NT2/D1 (cell line): ENCODE measurements at regions not wholly inside any gene's neighbourhood (a gene's known extent, or its start where the extent isn't known, plus 50 kb on each side); places are given as distances from the start of the nearest gene placed in this dataset.

Source experiments
- DNase-seq: peaks from one replicate; pipeline ENCODE4 v3.0.0-alpha.2; 2011; ENCODE audit warnings: low read depth, low spot score
- H3K27me3 ChIP-seq: 2 replicates; pipeline ENCODE4 v1.6.0; 2011; ENCODE audit warnings: mild to moderate bottlenecking; ENCODE audit not compliant: insufficient read length, insufficient read depth
- H3K36me3 ChIP-seq: 2 replicates; pipeline ENCODE4 v1.6.1; 2011; ENCODE audit warnings: mild to moderate bottlenecking, low read length, mixed read lengths; ENCODE audit not compliant: insufficient read depth, insufficient read length
- H3K4me1 ChIP-seq: 2 replicates; pipeline ENCODE4 v1.5.1; 2011; ENCODE audit not compliant: insufficient read depth, insufficient read length
- H3K4me3 ChIP-seq: 2 replicates; pipeline ENCODE4 v1.5.1; 2011; ENCODE audit warnings: low read depth; ENCODE audit not compliant: insufficient read length
- H3K9ac ChIP-seq: 2 replicates; pipeline ENCODE4 v1.6.0; 2011; ENCODE audit warnings: low read depth; ENCODE audit not compliant: insufficient read length
- H3K9me3 ChIP-seq: 2 replicates; pipeline ENCODE4 v1.5.1; 2011; ENCODE audit warnings: mild to moderate bottlenecking, low read length; ENCODE audit not compliant: insufficient read depth
- SUZ12 ChIP-seq: IDR thresholded peaks from 2 replicates; pipeline ENCODE4 v1.6.1; 2011; ENCODE audit not compliant: insufficient read length, insufficient read depth; ENCODE audit errors: extremely low read depth
- YY1 ChIP-seq: IDR thresholded peaks from 2 replicates; pipeline ENCODE4 v1.6.1; 2011; ENCODE audit not compliant: insufficient read length, insufficient read depth
- ZNF274 ChIP-seq: IDR thresholded peaks from 2 replicates; pipeline ENCODE4 v1.6.1; 2011; ENCODE audit warnings: mild to moderate bottlenecking, low read depth, low read length

DNA sequence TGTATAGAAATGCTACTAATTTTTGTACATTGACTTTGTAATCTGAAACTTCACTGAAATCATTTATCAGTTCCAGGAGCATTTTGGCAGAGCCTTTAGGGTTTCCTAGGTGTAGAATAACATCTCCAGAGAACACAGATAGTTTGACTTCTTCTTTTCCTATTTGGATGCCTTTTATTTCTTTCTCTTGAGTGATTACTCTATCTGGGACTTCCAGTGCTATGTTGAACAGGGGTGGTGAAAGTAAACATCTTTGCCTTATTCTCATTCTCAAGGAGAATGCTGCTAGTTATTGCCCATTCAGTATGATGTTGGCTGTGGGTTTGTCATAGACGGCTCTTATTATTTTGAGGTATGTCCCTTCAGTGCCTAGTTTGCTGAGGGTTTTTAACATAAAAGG lies 697.9 kb upstream of the ROBO1 start:
- no peak overlapping the region for H3K9ac ChIP-seq
- H3K27me3 ChIP-seq = no peaks in the 10 kb centered on the region
- H3K36me3 ChIP-seq = no peaks in the 10 kb centered on the region
- no peak for DNase-seq
- H3K4me1 ChIP-seq = no peaks in the 10 kb centered on the region
- H3K4me3 ChIP-seq = no peak overlapping the region
- TF ChIP-seq SUZ12 = no peak
- TF ChIP-seq ZNF274 = no peak
- TF ChIP-seq YY1 = no peak
- H3K9me3 ChIP-seq = no peaks in the 10 kb centered on the region; the same call in 1 of the 2 replicates

DNA sequence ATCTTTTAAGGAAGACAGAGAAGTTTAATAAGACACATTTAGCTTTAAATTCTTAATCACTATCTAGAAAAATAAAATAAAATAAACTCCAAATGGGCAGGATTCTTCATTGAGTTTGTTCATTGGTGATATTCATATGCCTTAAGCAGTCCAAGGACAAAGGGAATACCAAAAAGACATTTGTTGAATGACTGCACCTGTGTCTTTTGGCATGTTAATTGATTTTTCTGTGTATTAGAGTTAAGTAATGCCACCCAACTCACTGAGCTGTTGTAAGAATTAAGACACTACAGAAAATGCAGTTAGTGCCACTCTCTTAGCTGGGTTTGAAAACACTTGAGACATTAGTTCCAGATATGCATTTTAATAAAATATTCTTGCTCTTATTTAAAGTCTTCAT lies 683.6 kb upstream of the ROBO1 start:
- TF ChIP-seq ZNF274 (no peak), YY1 (no peak), SUZ12 (no peak)
- Histone ChIP-seq H3K4me1 (no peaks in the 10 kb centered on the region), H3K27me3 (no peaks in the 10 kb centered on the region), H3K4me3 (no peak overlapping the region), H3K9me3 (no peaks in the 10 kb centered on the region), H3K9ac (no peak overlapping the region), H3K36me3 (no peaks in the 10 kb centered on the region)
- DNase-seq = no peak

DNA sequence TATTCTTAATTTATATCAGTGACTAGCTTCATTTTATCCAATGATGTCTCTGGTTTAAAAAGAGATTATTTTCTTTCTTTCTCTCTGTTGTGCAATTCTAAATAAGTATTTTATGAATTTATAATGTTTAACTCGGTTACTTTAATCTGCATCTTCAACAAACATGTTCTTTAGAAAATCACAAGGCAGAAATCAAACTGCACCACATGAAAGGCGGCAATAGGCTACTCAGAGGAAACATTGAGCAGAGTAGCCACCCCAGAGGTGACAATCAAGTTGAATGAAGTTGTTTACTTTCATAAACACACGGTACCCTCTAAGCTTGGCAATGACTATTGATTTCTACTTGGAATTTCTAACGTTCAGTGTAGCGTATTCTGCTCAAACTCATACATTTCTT lies 677.8 kb upstream of the ROBO1 start:
- Histone ChIP-seq H3K9me3 (no peaks in the 10 kb centered on the region), H3K9ac (no peak overlapping the region), H3K36me3 (no peaks in the 10 kb centered on the region), H3K27me3 (no peaks in the 10 kb centered on the region), H3K4me1 (no peaks in the 10 kb centered on the region), H3K4me3 (no peak overlapping the region)
- no peak for DNase-seq
- TF ChIP-seq YY1 = no peak
- TF ChIP-seq SUZ12 = no peak

DNA sequence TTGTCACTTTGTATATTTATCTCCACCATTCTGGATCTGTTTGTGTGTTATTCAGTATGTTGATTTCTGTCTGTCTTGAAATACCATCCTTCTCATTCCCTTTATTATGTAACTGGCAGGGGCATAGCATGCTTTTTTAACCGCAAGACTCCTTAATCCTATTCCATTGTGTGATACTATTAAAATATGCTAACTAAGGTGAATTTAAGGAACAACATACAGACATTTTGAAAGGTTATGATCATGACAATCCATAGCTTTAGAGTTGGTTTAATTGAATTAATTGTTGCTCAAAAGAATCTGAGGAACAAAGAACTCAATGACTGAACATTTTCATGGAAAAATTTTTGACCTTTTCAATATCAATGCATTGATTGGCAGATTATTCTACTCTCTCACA lies 677.3 kb upstream of the ROBO1 start:
- no peaks in the 10 kb centered on the region for H3K27me3 ChIP-seq
- H3K36me3 ChIP-seq = no peaks in the 10 kb centered on the region
- TF ChIP-seq ZNF274 = no peak
- TF ChIP-seq YY1 = no peak
- TF ChIP-seq SUZ12 = no peak
- H3K4me3 ChIP-seq = no peak overlapping the region
- H3K9ac ChIP-seq = no peak overlapping the region
- H3K4me1 ChIP-seq = no peaks in the 10 kb centered on the region
- H3K9me3 ChIP-seq = no peaks in the 10 kb centered on the region
- no peak for DNase-seq

DNA sequence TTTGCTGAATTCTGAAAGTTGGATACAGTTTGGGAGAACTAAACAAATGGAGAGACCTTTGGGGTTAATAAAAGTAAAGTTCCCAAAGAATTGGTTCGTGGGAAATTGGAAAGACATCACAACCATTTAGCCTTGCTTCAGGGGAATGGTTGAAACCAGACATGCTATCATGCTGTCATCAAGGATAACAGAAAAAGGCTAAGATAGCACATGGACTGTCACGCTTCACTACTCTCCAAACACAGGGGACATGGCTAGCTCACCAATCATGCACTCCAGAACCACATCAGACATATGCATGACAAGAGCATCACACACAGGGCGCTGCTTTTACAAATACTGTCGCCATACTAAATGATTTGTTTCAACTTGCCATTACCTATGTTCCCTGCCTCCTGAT lies 671.7 kb upstream of the ROBO1 start:
- Histone ChIP-seq H3K36me3 (no peaks in the 10 kb centered on the region), H3K9ac (no peak overlapping the region), H3K4me1 (no peaks in the 10 kb centered on the region), H3K27me3 (no peaks in the 10 kb centered on the region), H3K9me3 (no peaks in the 10 kb centered on the region), H3K4me3 (no peak overlapping the region)
- DNase-seq = no peak
- TF ChIP-seq ZNF274 = no peak
- no peak for TF ChIP-seq SUZ12
- TF ChIP-seq YY1 = no peak

DNA sequence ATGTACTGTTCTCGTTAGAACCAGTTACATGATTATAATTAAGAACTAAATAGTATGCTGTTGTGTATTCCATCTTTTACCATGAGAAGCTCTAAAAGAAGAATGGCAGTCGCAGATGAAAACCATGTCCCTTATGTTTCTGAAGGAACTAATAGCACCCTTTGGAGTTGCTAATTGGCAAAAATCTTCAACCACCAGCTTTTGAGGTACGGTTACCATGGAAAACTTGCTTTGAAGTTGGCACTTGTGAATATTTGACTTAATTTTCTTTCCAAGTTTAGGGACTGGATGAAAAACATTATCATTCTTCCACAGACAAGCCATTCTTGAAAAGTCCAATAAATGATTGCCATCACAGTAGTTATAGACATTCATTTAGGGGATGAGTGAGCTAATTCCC lies 666.6 kb upstream of the ROBO1 start:
- no peaks in the 10 kb centered on the region for H3K36me3 ChIP-seq
- no peaks in the 10 kb centered on the region for H3K9me3 ChIP-seq
- DNase-seq = no peak
- H3K4me3 ChIP-seq = no peak overlapping the region
- no peaks in the 10 kb centered on the region for H3K27me3 ChIP-seq
- H3K4me1 ChIP-seq = no peaks in the 10 kb centered on the region
- no peak for TF ChIP-seq YY1
- TF ChIP-seq ZNF274 = no peak
- TF ChIP-seq SUZ12 = no peak
- no peak overlapping the region for H3K9ac ChIP-seq

DNA sequence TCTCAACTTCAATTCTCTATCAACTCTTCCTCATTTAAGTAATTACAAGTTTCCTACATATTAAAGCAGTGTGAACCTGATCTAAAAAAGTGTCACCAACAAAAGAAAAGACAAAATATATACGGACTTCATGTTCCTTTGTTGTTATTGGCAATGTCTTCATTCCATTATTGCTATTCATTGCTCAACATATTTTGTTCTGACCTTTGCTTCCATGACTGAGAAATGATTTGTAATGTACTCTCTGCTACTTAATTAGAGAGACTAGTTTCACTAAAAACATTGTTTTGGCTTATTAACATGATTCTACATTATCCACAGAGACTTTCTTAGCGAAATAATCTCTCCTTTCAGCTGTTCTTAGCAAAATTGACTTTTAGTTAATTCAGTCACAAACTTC lies 657.2 kb upstream of the ROBO1 start:
- Histone ChIP-seq H3K4me3 (no peak overlapping the region), H3K36me3 (no peaks in the 10 kb centered on the region), H3K27me3 (no peaks in the 10 kb centered on the region), H3K9ac (no peak overlapping the region), H3K4me1 (no peaks in the 10 kb centered on the region), H3K9me3 (no peaks in the 10 kb centered on the region)
- no peak for DNase-seq
- TF ChIP-seq SUZ12 = no peak
- no peak for TF ChIP-seq YY1
- TF ChIP-seq ZNF274 = no peak
